Activated naive CD4-positive, alpha-beta T cell treated with anti-CD3 and anti-CD28 coated beads, Interleukin-2, amount 50 U/mL, for 24 hours (primary cell): ENCODE measurements at regions not wholly inside any gene's neighbourhood (a gene's known extent, or its start where the extent isn't known, plus 50 kb on each side); places are given as distances from the start of the nearest gene placed in this dataset.

Experiments used
- H3K27ac Mint-ChIP-seq: one replicate; pipeline ENCODE4 v1.8.0; 2021; ENCODE audit warnings: mild to moderate bottlenecking, mixed read lengths
- H3K27me3 Mint-ChIP-seq: one replicate; pipeline ENCODE4 v1.8.0; 2021; ENCODE audit warnings: mixed read lengths
- H3K36me3 Mint-ChIP-seq: one replicate; pipeline ENCODE4 v1.8.0; 2021; ENCODE audit warnings: mixed read lengths
- H3K4me1 Mint-ChIP-seq: one replicate; pipeline ENCODE4 v1.8.0; 2021; ENCODE audit warnings: mixed read lengths
- H3K4me3 Mint-ChIP-seq: one replicate; pipeline ENCODE4 v1.8.0; 2021; ENCODE audit warnings: mild to moderate bottlenecking, mixed read lengths
- H3K9me3 Mint-ChIP-seq: one replicate; pipeline ENCODE4 v1.8.0; 2021; ENCODE audit warnings: mixed read lengths

- Mint-ChIP-seq H3K4me3 (no peak overlapping the region), H3K36me3 (no peaks in the 10 kb centered on the region)
Observed at GRCh38 chr14:27096091-27096490, 498.3 kb upstream of the NOVA1 start.

GRCh38 chr14:27098451-27098850 lies 500.6 kb upstream of the NOVA1 start:
- H3K27ac Mint-ChIP-seq = no peak overlapping the region
- no peak overlapping the region for H3K4me3 Mint-ChIP-seq
- peaks cover 6% of the 10 kb centered on the region for H3K9me3 Mint-ChIP-seq
- H3K27me3 Mint-ChIP-seq = no peaks in the 10 kb centered on the region
- no peaks in the 10 kb centered on the region for H3K36me3 Mint-ChIP-seq
- H3K4me1 Mint-ChIP-seq = no peaks in the 10 kb centered on the region

More at GRCh38 chr14:27096091-27096490, 498.3 kb upstream of the NOVA1 start:
- no peaks in the 10 kb centered on the region for H3K27me3 Mint-ChIP-seq
- no peak overlapping the region for H3K27ac Mint-ChIP-seq
- peaks cover 9% of the 10 kb centered on the region for H3K9me3 Mint-ChIP-seq
- no peaks in the 10 kb centered on the region for H3K4me1 Mint-ChIP-seq

GRCh38 chr14:27114180-27114579 lies 516.3 kb upstream of the NOVA1 start:
- no peaks in the 10 kb centered on the region for H3K27me3 Mint-ChIP-seq
- H3K36me3 Mint-ChIP-seq = no peaks in the 10 kb centered on the region
- no peaks in the 10 kb centered on the region for H3K4me1 Mint-ChIP-seq
- peaks cover 4% of the 10 kb centered on the region for H3K9me3 Mint-ChIP-seq
- no peak overlapping the region for H3K27ac Mint-ChIP-seq
- H3K4me3 Mint-ChIP-seq = no peak overlapping the region

GRCh38 chr14:27123162-27123561 lies 525.3 kb upstream of the NOVA1 start:
- Mint-ChIP-seq H3K27me3 (no peaks in the 10 kb centered on the region), H3K4me3 (no peak overlapping the region), H3K4me1 (no peaks in the 10 kb centered on the region), H3K36me3 (no peaks in the 10 kb centered on the region), H3K27ac (no peak overlapping the region), H3K9me3 (peaks cover 21% of the 10 kb centered on the region)

- no peak overlapping the region for H3K27ac Mint-ChIP-seq
- H3K36me3 Mint-ChIP-seq = no peaks in the 10 kb centered on the region
- no peaks in the 10 kb centered on the region for H3K27me3 Mint-ChIP-seq
- H3K9me3 Mint-ChIP-seq = peaks cover 18% of the 10 kb centered on the region
- H3K4me3 Mint-ChIP-seq = no peak overlapping the region
- no peaks in the 10 kb centered on the region for H3K4me1 Mint-ChIP-seq
Observed at GRCh38 chr14:27127838-27128237, 530.0 kb upstream of the NOVA1 start.

- H3K9me3 Mint-ChIP-seq = no peaks in the 10 kb centered on the region
- H3K27me3 Mint-ChIP-seq = no peaks in the 10 kb centered on the region
- no peak overlapping the region for H3K27ac Mint-ChIP-seq
- H3K4me3 Mint-ChIP-seq = no peak overlapping the region
- H3K36me3 Mint-ChIP-seq = no peaks in the 10 kb centered on the region
- no peaks in the 10 kb centered on the region for H3K4me1 Mint-ChIP-seq
Observed at GRCh38 chr14:27134200-27134599, 536.4 kb upstream of the NOVA1 start.

- no peak overlapping the region for H3K4me3 Mint-ChIP-seq
- no peaks in the 10 kb centered on the region for H3K4me1 Mint-ChIP-seq
- peaks cover 13% of the 10 kb centered on the region for H3K9me3 Mint-ChIP-seq
- no peaks in the 10 kb centered on the region for H3K27me3 Mint-ChIP-seq
- H3K27ac Mint-ChIP-seq = no peak overlapping the region
- H3K36me3 Mint-ChIP-seq = no peaks in the 10 kb centered on the region
Observed at GRCh38 chr14:27145170-27145569, 547.3 kb upstream of the NOVA1 start.

GRCh38 chr14:27148143-27148542 lies 550.3 kb upstream of the NOVA1 start:
- Mint-ChIP-seq H3K4me1 (no peaks in the 10 kb centered on the region), H3K27ac (no peak overlapping the region), H3K9me3 (peaks cover 13% of the 10 kb centered on the region), H3K27me3 (no peaks in the 10 kb centered on the region), H3K36me3 (no peaks in the 10 kb centered on the region), H3K4me3 (no peak overlapping the region)

- no peaks in the 10 kb centered on the region for H3K4me1 Mint-ChIP-seq
Observed at GRCh38 chr14:27164139-27164538, 566.3 kb upstream of the NOVA1 start.

GRCh38 chr14:27175489-27175888 lies 577.7 kb upstream of the NOVA1 start:
- no peak overlapping the region for H3K4me3 Mint-ChIP-seq
- no peaks in the 10 kb centered on the region for H3K27me3 Mint-ChIP-seq
- H3K36me3 Mint-ChIP-seq = no peaks in the 10 kb centered on the region
- no peak overlapping the region for H3K27ac Mint-ChIP-seq
- no peaks in the 10 kb centered on the region for H3K4me1 Mint-ChIP-seq
- peaks cover 24% of the 10 kb centered on the region for H3K9me3 Mint-ChIP-seq

More at GRCh38 chr14:27164139-27164538, 566.3 kb upstream of the NOVA1 start:
- Mint-ChIP-seq H3K4me3 (no peak overlapping the region), H3K27ac (no peak overlapping the region), H3K27me3 (no peaks in the 10 kb centered on the region), H3K36me3 (no peaks in the 10 kb centered on the region), H3K9me3 (peaks cover 5% of the 10 kb centered on the region)

- Mint-ChIP-seq H3K4me1 (no peaks in the 10 kb centered on the region), H3K27ac (no peak overlapping the region), H3K36me3 (no peaks in the 10 kb centered on the region), H3K9me3 (peaks cover 20% of the 10 kb centered on the region), H3K27me3 (no peaks in the 10 kb centered on the region), H3K4me3 (no peak overlapping the region)
Observed at GRCh38 chr14:27181333-27181732, 583.5 kb upstream of the NOVA1 start.

GRCh38 chr14:27184427-27184826 lies 586.6 kb upstream of the NOVA1 start:
- Mint-ChIP-seq H3K4me1 (no peaks in the 10 kb centered on the region), H3K9me3 (peaks cover 14% of the 10 kb centered on the region), H3K27ac (no peak overlapping the region), H3K36me3 (no peaks in the 10 kb centered on the region), H3K27me3 (no peaks in the 10 kb centered on the region), H3K4me3 (no peak overlapping the region)

GRCh38 chr14:27186048-27186447 lies 588.2 kb upstream of the NOVA1 start:
- Mint-ChIP-seq H3K27ac (no peak overlapping the region), H3K27me3 (no peaks in the 10 kb centered on the region), H3K36me3 (no peaks in the 10 kb centered on the region), H3K4me1 (no peaks in the 10 kb centered on the region), H3K4me3 (no peak overlapping the region), H3K9me3 (peaks cover 6% of the 10 kb centered on the region)

- Mint-ChIP-seq H3K27me3 (no peaks in the 10 kb centered on the region), H3K4me3 (no peak overlapping the region), H3K9me3 (no peaks in the 10 kb centered on the region), H3K36me3 (no peaks in the 10 kb centered on the region), H3K27ac (no peak overlapping the region), H3K4me1 (no peaks in the 10 kb centered on the region)
Observed at GRCh38 chr14:27187136-27187535, 589.3 kb upstream of the NOVA1 start.

- no peaks in the 10 kb centered on the region for H3K36me3 Mint-ChIP-seq
- H3K4me1 Mint-ChIP-seq = no peaks in the 10 kb centered on the region
- no peaks in the 10 kb centered on the region for H3K27me3 Mint-ChIP-seq
- no peak overlapping the region for H3K4me3 Mint-ChIP-seq
- H3K27ac Mint-ChIP-seq = no peak overlapping the region
- H3K9me3 Mint-ChIP-seq = no peaks in the 10 kb centered on the region
Observed at GRCh38 chr14:27190296-27190695, 592.5 kb upstream of the NOVA1 start.

GRCh38 chr14:27199272-27199671 lies 601.4 kb upstream of the NOVA1 start:
- H3K36me3 Mint-ChIP-seq = no peaks in the 10 kb centered on the region
- no peaks in the 10 kb centered on the region for H3K4me1 Mint-ChIP-seq
- no peaks in the 10 kb centered on the region for H3K9me3 Mint-ChIP-seq

GRCh38 chr14:27205036-27205435 lies 607.2 kb upstream of the NOVA1 start:
- Mint-ChIP-seq H3K4me3 (no peak overlapping the region), H3K27me3 (no peaks in the 10 kb centered on the region), H3K9me3 (peaks cover 13% of the 10 kb centered on the region), H3K27ac (no peak overlapping the region), H3K4me1 (no peaks in the 10 kb centered on the region), H3K36me3 (no peaks in the 10 kb centered on the region)

More at GRCh38 chr14:27199272-27199671, 601.4 kb upstream of the NOVA1 start:
- Mint-ChIP-seq H3K4me3 (no peak overlapping the region), H3K27me3 (no peaks in the 10 kb centered on the region), H3K27ac (no peak overlapping the region)
